HG03565 (cell line): ENCODE measurements at regions not wholly inside any gene's neighbourhood (a gene's known extent, or its start where the extent isn't known, plus 50 kb on each side); places are given as distances from the start of the nearest gene placed in this dataset.

ENCODE experiments used
- ATAC-seq: cut with Tn5 transposase; IDR thresholded peaks from one replicate; pipeline ENCODE4 v1.9.1; 2021; ENCODE audit warnings: mild to moderate bottlenecking, moderate library complexity; ENCODE audit not compliant: unreplicated experiment

GRCh38 chr17:72053036-72053435 is 67.8 kb upstream of the SOX9 start:
- no peak for ATAC-seq

- no peak for ATAC-seq
These were observed 67.4 kb upstream of the SOX9 start for GRCh38 chr17:72053449-72053848.

- ATAC-seq: no peak
These were observed 64.7 kb upstream of the SOX9 start for GRCh38 chr17:72056155-72056554.

- ATAC-seq: no peak
These were observed 64.0 kb upstream of the SOX9 start for GRCh38 chr17:72056727-72057290.

- ATAC-seq: no peak
These were observed 60.7 kb upstream of the SOX9 start for GRCh38 chr17:72060084-72060483.

- no peak for ATAC-seq
These were observed 57.6 kb upstream of the SOX9 start for GRCh38 chr17:72063262-72063661.

- no peak for ATAC-seq
These were observed 56.9 kb upstream of the SOX9 start for GRCh38 chr17:72063756-72064450.

- ATAC-seq: no peak
These were observed 56.1 kb upstream of the SOX9 start for GRCh38 chr17:72064606-72065193.

GRCh38 chr17:72065556-72065955 is 55.3 kb upstream of the SOX9 start:
- ATAC-seq: no peak

- ATAC-seq: no peak
These were observed 52.2 kb upstream of the SOX9 start for GRCh38 chr17:72068643-72069042.

GRCh38 chr17:72069586-72070202 is 51.1 kb upstream of the SOX9 start:
- ATAC-seq: no peak
